ENCODE measurements at regions not wholly inside any gene's neighbourhood (a gene's known extent, or its start where the extent isn't known, plus 50 kb on each side); places are given as distances from the start of the nearest gene placed in this dataset.
"Not testable (repeated sequence)": the region's sequence is repeated elsewhere in the genome, so short reads cannot be mapped to it uniquely, and the experiment has no call there.

GRCh38 chr12:59134750-59135149 lies 214.4 kb upstream of the LRIG3 start:
- DNase-seq = no peak

GRCh38 chr12:59131462-59131861 lies 211.2 kb upstream of the LRIG3 start:
- no peak for DNase-seq

GRCh38 chr12:59122784-59123183 lies 202.5 kb upstream of the LRIG3 start:
- DNase-seq = no peak

- DNase-seq = no peak
These were observed 201.1 kb upstream of the LRIG3 start for GRCh38 chr12:59121451-59121850.

- DNase-seq = no peak
These were observed 199.4 kb upstream of the LRIG3 start for GRCh38 chr12:59119676-59120075.

- DNase-seq = no peak
These were observed 198.1 kb upstream of the LRIG3 start for GRCh38 chr12:59118356-59118755.

- DNase-seq = no peak
These were observed 195.7 kb upstream of the LRIG3 start for GRCh38 chr12:59115995-59116394.

GRCh38 chr12:59115526-59115925 lies 195.2 kb upstream of the LRIG3 start:
- DNase-seq = no peak

GRCh38 chr12:59113831-59114615 lies 193.7 kb upstream of the LRIG3 start:
- DNase-seq = peak; percentile 70 to 87 (median 76)

GRCh38 chr12:59111851-59112250 lies 191.5 kb upstream of the LRIG3 start:
- DNase-seq = no peak

GRCh38 chr12:59108516-59108915 lies 188.2 kb upstream of the LRIG3 start:
- not testable (repeated sequence) for DNase-seq

GRCh38 chr12:59100585-59100984 lies 180.3 kb upstream of the LRIG3 start:
- no peak for DNase-seq

GRCh38 chr12:59097876-59098275 lies 177.6 kb upstream of the LRIG3 start:
- no peak for DNase-seq

- no peak for DNase-seq
These were observed 175.9 kb upstream of the LRIG3 start for GRCh38 chr12:59096246-59096645.

GRCh38 chr12:59093073-59093772 lies 172.9 kb upstream of the LRIG3 start:
- no peak for DNase-seq

GRCh38 chr12:59088673-59089072 lies 168.4 kb upstream of the LRIG3 start:
- no peak for DNase-seq

GRCh38 chr12:59087691-59088090 lies 167.4 kb upstream of the LRIG3 start:
- DNase-seq = no peak

GRCh38 chr12:59087077-59087673 lies 166.9 kb upstream of the LRIG3 start:
- no peak for DNase-seq

- no peak for DNase-seq
These were observed 165.8 kb upstream of the LRIG3 start for GRCh38 chr12:59086126-59086525.

- no peak for DNase-seq
These were observed 165.4 kb upstream of the LRIG3 start for GRCh38 chr12:59085690-59086089.

- DNase-seq = no peak
These were observed 164.4 kb upstream of the LRIG3 start for GRCh38 chr12:59084511-59085375.

GRCh38 chr12:59082952-59083351 lies 162.6 kb upstream of the LRIG3 start:
- DNase-seq = no peak

GRCh38 chr12:59080101-59080500 lies 159.8 kb upstream of the LRIG3 start:
- DNase-seq = no peak
